Activated B cell treated with CpG ODN at 0.5 μM for 24 hours (primary cell): ENCODE measurements at regions not wholly inside any gene's neighbourhood (a gene's known extent, or its start where the extent isn't known, plus 50 kb on each side); places are given as distances from the start of the nearest gene placed in this dataset.

Source experiments
- ATAC-seq: fragments of 200-7000 bp; cut with Tn5 transposase; one replicate; pipeline ENCODE4 v1.10.0; 2021; ENCODE audit warnings: low read depth, mild to moderate bottlenecking, moderate library complexity
- CTCF ChIA-PET: fragments of 350-600 bp; sonication (Branson Sonifier 250); formaldehyde crosslinking; loops from one replicate; lab custom pipeline; 2021; ENCODE audit warnings: antibody characterized with exemption; lab: Charles Lee
- POLR2A ChIA-PET: fragments of 350-600 bp; sonication (Branson Sonifier 250); formaldehyde crosslinking; loops from one replicate; lab custom pipeline; 2021; ENCODE audit warnings: antibody characterized with exemption; lab: Charles Lee
- DNase-seq: peaks from one replicate; pipeline ENCODE4 v3.0.0; 2022
- H3K27ac Mint-ChIP-seq: one replicate; pipeline ENCODE4 v1.8.0; 2020; ENCODE audit warnings: mixed read lengths
- H3K27me3 Mint-ChIP-seq: one replicate; pipeline ENCODE4 v1.8.0; 2021; ENCODE audit warnings: mixed read lengths
- H3K36me3 Mint-ChIP-seq: one replicate; pipeline ENCODE4 v1.8.0; 2021; ENCODE audit warnings: low read depth, mixed read lengths
- H3K4me1 Mint-ChIP-seq: one replicate; pipeline ENCODE4 v1.8.0; 2021; ENCODE audit warnings: mixed read lengths
- H3K4me3 Mint-ChIP-seq: one replicate; pipeline ENCODE4 v1.8.0; 2020; ENCODE audit warnings: mild to moderate bottlenecking, mixed read lengths
- H3K9me3 Mint-ChIP-seq: one replicate; pipeline ENCODE4 v1.8.0; 2020; ENCODE audit warnings: mixed read lengths
- intact Hi-C: fragments of 100-400 bp; cut with micrococcal nuclease; formaldehyde crosslinking; loops from one replicate; pipeline ENCODE4 v1.15.1; 2024
- TF ChIP-seq, protein P1 (sequence below): fragments of 200-600 bp; IDR thresholded peaks from one replicate; pipeline ENCODE4 v1.8.0; 2022; ENCODE audit warnings: antibody characterized with exemption, mild to moderate bottlenecking

DNA sequence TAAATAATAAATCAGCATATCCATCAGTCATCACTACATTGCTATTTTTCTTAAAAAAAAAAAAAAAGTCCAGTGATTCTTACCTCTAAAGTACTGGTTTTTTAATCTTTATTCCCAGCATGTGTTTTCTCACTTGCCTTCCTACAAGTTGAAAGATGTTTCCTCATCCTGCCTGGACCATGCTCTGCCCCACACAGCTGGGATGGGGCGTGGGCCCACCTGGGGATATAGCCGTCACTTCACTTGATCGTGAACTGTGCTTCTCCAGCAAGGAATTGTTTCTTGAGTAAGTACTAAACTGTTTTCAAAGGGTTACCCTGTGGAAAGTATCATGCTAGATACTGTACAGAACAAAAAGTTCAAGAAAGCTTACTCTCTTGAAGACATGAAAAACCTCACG lies 212.6 kb upstream of the HTR1E start:
- H3K27ac Mint-ChIP-seq, result no peak overlapping the region
- H3K4me1 Mint-ChIP-seq, result no peaks in the 10 kb centered on the region
- ChIA-PET CTCF (no interaction called here), POLR2A (no interaction called here)
- H3K27me3 Mint-ChIP-seq, result no peaks in the 10 kb centered on the region
- H3K36me3 Mint-ChIP-seq, result no peaks in the 10 kb centered on the region
- DNase-seq (no peak), ATAC-seq (no peak)
- no peak overlapping the region for H3K4me3 Mint-ChIP-seq
- intact Hi-C loops, result no loop called here
- no peaks in the 10 kb centered on the region for H3K9me3 Mint-ChIP-seq
- TF ChIP-seq, protein P1, sequence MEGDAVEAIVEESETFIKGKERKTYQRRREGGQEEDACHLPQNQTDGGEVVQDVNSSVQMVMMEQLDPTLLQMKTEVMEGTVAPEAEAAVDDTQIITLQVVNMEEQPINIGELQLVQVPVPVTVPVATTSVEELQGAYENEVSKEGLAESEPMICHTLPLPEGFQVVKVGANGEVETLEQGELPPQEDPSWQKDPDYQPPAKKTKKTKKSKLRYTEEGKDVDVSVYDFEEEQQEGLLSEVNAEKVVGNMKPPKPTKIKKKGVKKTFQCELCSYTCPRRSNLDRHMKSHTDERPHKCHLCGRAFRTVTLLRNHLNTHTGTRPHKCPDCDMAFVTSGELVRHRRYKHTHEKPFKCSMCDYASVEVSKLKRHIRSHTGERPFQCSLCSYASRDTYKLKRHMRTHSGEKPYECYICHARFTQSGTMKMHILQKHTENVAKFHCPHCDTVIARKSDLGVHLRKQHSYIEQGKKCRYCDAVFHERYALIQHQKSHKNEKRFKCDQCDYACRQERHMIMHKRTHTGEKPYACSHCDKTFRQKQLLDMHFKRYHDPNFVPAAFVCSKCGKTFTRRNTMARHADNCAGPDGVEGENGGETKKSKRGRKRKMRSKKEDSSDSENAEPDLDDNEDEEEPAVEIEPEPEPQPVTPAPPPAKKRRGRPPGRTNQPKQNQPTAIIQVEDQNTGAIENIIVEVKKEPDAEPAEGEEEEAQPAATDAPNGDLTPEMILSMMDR, result no peak

DNA sequence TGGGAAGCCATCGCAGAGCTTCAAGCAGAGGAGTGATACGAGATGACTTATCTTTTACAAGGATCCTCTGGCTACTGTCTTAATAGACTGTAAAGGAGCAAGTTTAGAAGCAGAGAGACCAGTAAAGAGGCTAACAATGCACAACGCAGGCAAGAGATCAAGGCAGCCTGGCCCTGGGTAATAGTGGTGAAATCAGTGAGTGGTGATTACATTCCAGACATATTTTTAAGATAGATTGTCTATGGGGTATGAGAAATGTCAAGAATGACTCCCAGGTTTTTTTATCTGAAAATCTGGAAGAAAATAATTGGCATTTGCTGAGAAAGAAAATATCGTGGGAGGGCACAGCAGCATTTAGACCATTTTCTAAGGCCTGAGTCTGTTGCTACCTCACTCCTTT lies 213.6 kb upstream of the HTR1E start:
- Mint-ChIP-seq H3K27me3 (no peaks in the 10 kb centered on the region), H3K36me3 (no peaks in the 10 kb centered on the region), H3K4me1 (no peaks in the 10 kb centered on the region), H3K27ac (no peak overlapping the region), H3K4me3 (no peak overlapping the region), H3K9me3 (peaks cover 3% of the 10 kb centered on the region)
- no peak for DNase-seq
- ChIA-PET POLR2A (no interaction called here), CTCF (no interaction called here)
- intact Hi-C loops, result no loop called here
- TF ChIP-seq, protein P1, result no peak
- ATAC-seq, result no peak

DNA sequence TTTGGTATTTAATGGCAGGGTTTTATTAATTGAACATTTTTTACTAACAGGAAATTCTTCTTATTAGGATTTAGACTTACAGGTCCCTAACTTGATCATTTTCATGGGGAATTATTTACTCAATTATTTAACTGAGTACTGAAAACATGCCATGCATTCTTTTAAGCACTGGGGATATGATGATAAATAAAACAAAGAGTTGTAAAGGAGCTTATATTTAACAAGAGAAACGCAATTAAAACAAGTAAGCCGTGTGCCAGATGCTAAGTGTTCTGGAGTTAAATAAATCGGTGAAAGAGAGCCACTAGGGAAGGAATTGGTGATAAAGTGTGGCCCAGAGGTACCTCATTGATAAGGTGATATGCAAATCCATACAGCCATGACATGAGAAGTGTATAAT lies 214.2 kb upstream of the HTR1E start:
- intact Hi-C loops, result no loop called here
- Mint-ChIP-seq H3K9me3 (peaks cover 3% of the 10 kb centered on the region), H3K27ac (no peak overlapping the region), H3K4me3 (no peak overlapping the region), H3K4me1 (no peaks in the 10 kb centered on the region), H3K27me3 (no peaks in the 10 kb centered on the region), H3K36me3 (no peaks in the 10 kb centered on the region)
- TF ChIP-seq, protein P1, result no peak
- POLR2A ChIA-PET, result no interaction called here
- CTCF ChIA-PET, result no interaction called here
- ATAC-seq (no peak), DNase-seq (no peak)

DNA sequence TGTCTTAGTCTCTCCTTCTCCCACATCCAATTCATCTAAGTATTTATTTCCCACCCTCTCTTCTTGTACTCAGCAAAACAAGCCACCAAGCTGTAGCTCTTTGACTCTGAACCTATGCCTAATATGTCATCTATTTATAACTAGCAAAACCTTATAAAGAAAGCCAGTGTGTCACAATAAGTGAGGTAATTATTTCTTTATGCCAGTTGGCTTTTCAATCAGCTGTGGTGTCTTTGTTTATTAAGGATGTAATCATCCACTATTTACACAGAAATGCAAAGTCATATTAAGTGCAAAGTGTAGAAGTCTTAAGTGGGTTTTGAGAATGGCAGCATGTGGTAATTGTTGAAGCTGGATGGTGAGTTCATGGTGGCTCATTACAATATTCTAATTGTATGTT lies 215.2 kb upstream of the HTR1E start:
- no peak overlapping the region for H3K27ac Mint-ChIP-seq
- intact Hi-C loops, result no loop called here
- no peaks in the 10 kb centered on the region for H3K36me3 Mint-ChIP-seq
- no peaks in the 10 kb centered on the region for H3K4me1 Mint-ChIP-seq
- peaks cover 3% of the 10 kb centered on the region for H3K9me3 Mint-ChIP-seq
- H3K4me3 Mint-ChIP-seq, result no peak overlapping the region
- POLR2A ChIA-PET, result no interaction called here
- DNase-seq, result no peak
- no peak for ATAC-seq
- no peaks in the 10 kb centered on the region for H3K27me3 Mint-ChIP-seq
- TF ChIP-seq, protein P1, result no peak
- CTCF ChIA-PET, result no interaction called here

DNA sequence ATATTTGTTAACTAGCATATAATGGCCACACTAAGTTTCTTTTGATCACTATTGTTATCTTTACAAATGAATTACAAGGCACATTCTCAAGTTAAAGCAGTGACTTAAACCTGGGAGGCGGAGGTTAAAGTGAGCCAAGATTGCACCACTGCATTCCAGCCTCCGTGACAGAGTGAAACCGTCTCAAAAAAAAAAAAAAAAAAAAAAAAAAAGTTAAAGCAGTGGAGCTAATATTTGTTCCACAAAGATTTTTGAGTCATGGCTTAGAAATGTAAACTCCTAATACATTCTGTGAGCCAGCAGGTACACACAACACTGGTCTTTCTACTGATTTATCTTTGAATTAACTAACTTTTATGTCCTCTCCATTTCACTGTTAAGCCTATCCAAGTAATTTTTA lies 221.7 kb upstream of the HTR1E start:
- CTCF ChIA-PET, result no interaction called here
- TF ChIP-seq, protein P1, result no peak
- H3K27me3 Mint-ChIP-seq, result no peaks in the 10 kb centered on the region
- no peaks in the 10 kb centered on the region for H3K36me3 Mint-ChIP-seq
- H3K9me3 Mint-ChIP-seq, result peaks cover 3% of the 10 kb centered on the region
- H3K4me1 Mint-ChIP-seq, result no peaks in the 10 kb centered on the region
- DNase-seq, result no peak
- POLR2A ChIA-PET, result no interaction called here
- H3K27ac Mint-ChIP-seq, result no peak overlapping the region
- ATAC-seq, result no peak
- H3K4me3 Mint-ChIP-seq, result no peak overlapping the region
- intact Hi-C loops, result no loop called here
